HT1080 (cell line): ENCODE measurements at regions not wholly inside any gene's neighbourhood (a gene's known extent, or its start where the extent isn't known, plus 50 kb on each side); places are given as distances from the start of the nearest gene placed in this dataset.
"Not testable (repeated sequence)": the region's sequence is repeated elsewhere in the genome, so short reads cannot be mapped to it uniquely, and the experiment has no call there.

Experiments
- DNase-seq: peaks from one replicate; pipeline ENCODE4 v3.0.0-alpha.2; 2015; ENCODE audit warnings: low read depth

DNA sequence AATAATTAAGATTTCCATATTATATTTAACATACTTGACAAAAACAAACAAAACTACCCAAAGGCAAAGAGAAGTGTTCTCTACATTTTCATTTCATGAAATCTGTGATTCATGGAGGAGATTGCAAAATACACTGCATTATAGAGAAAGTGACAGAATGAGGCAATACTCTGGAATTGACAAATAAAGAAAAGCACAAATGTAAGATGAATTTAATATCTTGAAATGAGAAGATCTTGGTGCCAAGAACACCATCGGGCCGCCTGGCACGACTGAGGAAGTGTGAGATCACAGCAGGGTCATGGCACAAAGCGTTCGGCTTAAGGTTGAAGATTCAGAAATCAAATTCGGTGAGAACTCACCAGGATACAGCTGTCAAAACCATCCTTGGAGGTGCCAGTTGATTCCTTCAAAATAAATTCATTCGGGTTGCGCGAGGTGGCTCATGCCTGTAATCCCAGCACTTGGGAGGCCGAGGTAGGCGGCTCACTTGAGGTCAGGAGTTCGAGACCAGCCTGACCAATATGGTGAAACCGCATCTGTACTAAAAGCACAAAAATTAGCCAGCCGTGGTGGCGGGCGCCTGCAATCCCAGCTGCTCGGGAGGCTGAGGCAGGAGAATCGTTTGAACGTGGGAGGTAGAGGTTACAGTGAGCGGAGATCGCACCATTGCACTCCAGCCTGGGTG lies 174.0 kb upstream of the PFKP start:
- no peak for DNase-seq

DNA sequence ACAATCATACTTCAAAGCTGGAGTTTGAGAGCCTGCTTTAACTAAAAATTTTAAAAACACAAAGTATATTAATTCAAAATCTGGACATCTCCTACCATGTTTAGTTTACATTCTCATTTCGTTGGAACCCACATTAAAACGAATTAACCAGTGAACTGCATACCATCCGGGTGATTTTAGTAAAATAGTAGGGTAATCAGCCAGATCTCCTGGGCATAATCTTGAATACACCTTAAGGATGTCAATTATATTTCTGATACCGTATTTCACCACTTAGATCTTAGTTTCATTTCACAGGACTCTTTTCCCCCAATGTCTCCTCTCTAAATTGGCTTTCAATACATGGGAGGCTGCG lies 175.6 kb upstream of the PFKP start:
- no peak for DNase-seq

DNA sequence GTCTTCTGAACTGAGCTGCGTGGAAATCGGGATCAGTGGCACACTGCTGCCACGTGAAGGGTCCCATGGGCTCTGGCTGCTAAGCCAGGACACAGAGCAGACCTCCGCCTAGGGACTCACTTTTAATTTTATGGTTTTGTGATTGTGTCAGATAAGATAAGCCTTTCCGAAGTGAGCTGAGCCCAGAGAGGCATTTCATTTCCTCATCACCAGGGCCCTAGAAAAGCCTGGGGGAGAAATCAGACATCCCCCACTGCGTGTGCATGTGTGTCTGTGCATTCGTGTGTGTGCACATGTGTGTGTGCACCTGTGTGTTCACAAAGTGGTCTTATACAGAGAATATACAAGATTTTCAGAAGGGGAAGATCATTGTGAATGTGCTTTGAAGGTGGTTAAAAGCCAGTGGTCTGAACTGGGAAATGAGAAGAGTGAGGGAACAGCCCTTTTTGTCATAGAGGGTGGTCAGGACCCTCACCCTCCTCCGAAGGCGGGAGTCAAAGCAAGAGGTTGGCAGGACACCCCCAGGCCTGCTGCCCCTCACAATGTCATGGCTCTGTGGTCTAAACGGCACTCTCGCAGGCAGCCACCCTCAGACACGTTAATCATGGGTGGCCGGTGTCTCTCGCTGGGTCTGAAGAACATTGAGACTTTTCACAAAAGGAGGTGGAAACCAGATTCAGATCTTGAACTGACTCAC lies 176.1 kb upstream of the PFKP start:
- DNase-seq: no peak

DNA sequence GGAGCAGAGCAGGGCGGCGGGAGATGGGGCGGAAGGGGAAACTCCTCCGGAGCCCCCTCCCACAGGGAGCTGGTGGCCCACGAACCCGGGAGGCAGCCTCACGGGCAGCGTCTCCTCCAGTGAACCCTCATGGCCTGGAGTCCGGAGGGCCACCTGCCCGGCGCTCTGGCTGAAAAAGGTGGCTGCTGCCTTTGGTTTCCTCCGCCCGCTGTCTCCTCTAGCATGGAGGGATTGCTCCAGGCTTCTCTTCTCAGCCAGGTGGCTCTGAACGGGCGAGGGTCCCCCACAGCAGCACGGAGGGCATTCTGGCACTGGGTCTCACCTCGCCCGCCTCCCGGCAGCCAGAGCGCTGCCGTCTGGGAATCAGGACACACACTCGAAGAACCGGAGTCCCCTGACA lies 177.3 kb upstream of the PFKP start:
- DNase-seq: no peak

DNA sequence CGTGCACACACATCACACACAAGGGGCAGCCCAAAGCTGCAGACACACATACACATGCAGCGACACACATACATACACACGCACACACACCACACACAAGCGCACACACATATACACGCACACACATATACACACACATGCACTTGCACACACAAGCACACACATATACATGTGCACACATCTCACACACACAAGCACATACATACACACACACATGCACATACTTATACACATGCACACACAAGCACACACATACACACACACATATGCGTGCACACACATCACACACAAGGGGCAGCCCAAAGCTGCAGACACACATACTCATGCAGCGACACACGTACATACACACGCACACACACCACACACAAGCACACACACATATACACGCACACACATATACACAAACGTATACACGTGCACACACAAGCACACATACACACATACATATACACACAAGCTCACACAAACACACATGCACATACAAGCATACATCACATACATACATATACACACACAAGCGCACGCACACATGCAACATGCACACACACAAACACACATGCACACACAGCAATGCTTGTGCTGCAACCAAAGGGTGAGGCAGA lies 178.8 kb upstream of the PFKP start:
- DNase-seq: no peak

DNA sequence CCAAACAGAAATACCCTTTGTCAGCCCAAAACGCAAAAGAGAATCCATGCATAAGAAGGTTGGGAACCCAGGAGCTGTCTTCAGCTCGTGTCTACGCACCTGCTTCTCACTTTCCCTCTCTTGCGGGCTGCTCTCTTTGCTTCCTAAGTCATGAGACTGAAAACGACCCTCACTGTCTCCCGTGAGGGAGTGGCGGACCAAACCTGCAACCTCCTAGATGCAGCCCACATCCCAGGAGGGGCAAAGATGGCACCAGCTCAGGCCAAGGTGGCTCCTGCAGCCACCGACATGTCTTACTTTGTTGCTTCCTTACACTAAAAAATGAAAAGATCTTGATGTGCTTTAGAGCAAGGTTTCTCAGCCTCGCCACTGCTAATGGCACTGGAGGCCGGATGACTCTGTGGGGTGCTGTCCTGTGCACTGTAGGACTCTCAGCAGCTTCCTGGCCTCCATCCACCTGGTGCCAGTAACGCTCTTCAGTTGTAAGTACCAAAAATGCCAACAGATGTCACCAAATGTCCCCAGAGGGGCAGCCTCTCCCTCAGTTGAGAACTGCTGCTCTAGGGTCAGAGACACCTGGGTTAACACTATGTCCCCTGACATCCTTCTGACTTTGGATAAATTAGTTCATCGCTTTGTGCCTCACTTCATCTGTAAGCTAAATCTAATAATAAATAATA lies 179.8 kb upstream of the PFKP start:
- DNase-seq: no peak

DNA sequence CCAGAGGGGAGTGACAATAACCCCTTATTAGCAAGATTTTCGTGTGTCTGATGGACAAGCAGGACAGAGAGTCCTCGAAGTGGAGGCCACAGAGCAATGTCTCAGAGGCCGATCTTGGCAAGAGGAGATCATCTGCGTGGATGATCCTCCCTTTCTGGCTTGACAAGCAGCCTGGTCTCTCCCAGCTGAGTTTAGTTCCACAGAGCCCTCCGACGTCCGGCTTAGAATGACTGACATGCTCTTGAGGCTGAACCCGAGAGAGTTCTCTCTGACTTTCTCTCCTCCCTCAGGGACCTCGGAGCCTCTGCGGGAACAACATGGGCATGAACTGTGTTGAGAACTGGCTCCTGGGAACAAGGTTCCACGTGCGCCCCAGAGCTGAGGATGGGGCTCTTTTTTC lies 180.7 kb upstream of the PFKP start:
- DNase-seq: no peak

DNA sequence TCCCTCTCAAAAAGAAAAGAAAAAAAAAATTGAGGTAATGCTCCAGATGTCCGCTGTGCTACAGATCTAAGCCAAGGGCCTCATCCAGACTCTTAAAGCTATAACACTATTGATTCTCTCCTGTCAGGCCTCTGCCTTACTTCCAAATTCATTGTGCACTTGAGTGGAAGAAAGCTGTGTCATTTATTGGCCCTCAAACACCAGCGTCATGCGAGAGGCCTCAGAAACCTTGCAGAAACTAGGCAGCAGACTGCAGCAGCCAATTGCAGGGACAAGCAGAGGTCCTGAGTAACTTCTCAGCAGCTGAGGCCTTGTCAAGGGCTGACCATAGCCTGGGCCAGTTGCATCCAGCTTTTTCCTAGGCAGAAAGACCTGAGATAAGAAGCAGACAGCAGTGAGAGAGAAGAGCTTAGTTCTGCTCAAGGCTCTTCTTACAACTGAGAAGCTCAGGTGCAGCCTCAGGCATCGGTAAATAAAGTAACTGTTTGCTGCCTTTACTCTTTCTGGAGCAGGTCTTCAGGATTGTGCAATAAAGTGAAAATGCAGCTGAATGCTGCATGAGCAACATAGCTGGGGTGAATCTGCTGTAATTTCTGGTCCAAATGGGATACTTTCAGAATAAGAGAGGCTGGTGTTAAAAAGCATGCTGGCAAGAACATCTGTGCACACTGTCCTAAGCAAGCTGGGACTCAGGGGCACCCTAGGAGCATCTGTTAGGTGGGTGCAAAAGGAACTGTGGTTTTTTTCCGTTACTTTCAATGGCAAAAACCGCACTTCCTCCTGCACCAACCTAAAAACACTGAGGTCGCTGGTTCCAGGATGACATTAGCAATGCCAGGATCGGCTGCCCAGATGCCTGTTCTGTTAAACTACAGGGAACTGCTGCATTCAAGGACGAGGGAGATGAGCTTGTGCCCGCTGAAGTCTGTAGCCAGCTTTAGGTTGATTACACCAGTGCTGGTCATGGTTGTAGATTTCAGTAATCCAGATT lies 181.8 kb upstream of the PFKP start:
- no peak for DNase-seq

DNA sequence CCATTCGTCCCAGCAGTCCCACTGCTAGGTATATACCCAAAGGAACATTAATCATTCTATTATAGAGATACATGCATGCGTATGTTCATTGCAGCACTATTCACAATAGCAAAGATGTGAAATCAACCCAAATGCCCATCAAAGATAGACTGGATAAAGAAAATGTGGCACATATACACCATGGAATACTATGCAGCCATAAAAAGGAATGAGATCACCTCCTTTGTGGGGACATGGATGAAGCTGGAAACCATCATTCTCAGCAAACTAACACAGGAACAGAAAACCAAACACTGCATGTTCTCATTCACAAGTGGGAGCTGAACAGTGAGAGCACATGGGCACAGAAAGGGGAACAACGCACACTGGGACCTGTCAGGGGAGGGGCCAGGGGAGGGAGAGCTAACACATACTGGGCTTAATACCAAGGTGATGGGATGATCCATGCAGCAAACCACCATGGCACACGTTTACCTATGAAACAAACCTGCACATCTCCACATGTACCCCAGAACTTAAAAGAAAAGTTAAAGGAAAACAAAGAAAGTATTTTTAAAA lies 183.3 kb upstream of the PFKP start:
- DNase-seq: not testable (repeated sequence)

DNA sequence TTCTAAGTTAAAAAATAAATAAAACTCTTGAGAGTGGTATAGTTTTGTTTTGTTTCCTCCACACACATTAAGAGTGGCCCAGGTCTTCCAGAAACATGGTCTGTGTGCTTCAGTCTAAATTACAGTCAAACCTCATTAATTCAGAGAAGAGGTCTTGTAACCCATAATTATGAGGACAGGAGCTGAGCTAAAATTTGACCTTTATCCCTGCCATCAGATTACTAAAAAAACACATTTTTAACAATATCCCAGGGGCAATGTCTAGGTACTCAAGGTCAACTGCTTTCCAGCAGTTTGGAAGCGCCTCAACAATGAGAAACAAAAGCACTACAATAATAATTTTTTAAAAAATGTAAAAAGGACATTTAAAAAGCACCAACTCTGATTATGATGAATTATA lies 184.1 kb upstream of the PFKP start:
- no peak for DNase-seq

DNA sequence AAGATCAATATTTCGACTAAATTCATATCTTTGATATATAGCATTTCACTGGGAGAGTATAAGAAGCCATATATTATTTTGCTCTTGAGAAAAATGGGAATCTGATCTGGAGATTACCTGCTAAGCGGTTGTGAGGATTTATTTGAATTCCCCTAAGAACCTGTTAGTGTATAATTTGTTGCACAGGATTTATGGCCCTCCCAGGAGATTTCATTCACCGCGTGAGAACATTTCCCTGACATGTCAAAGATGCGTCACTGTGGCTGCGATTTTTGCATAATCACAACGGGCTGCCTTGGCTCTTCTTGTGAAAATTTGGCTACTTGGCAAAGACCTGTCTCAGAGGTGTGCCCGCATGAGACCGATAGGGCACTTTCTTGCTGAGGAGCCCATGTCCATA lies 184.7 kb upstream of the PFKP start:
- DNase-seq: no peak

DNA sequence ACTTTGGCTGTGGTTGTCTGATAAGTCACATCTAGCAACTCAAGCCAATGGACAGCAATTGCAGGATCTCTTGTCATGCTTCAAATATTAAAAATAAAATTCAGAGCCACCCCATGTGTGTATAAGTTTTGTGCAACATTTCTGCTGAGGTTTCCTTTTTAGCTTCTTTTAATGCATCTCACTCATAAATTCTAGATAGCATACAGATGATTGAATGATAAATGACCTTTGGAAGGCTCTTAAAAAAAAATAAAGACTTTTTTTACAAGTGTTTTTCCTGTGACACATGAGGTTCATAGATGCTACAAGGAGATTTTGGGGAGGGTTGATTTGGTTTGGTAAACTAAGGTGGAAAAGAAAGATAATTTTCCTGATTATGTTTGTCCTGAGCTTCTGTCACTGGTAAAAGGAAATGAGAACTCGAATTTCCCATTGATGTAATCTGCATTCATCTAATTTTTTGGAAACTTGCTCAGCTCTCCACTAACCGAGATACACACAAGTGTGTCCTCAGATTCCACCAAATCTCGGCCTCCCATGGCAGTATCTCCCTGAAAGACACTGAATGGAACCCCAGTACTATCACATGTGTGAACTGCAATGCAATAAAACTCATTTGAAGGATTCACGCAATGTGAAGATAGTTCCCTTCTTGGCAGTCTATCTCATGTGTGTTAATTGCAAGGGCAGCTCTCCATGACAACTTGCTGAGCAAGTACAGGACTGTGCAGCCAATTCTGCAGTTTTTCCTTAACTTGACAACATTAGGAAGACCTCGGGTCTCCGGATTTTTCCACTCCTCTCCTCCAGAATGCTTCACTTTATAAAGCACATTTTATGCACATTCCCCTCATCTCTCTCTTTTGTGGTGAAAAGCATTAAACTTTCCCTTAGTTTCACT lies 185.4 kb upstream of the PFKP start:
- DNase-seq: no peak

DNA sequence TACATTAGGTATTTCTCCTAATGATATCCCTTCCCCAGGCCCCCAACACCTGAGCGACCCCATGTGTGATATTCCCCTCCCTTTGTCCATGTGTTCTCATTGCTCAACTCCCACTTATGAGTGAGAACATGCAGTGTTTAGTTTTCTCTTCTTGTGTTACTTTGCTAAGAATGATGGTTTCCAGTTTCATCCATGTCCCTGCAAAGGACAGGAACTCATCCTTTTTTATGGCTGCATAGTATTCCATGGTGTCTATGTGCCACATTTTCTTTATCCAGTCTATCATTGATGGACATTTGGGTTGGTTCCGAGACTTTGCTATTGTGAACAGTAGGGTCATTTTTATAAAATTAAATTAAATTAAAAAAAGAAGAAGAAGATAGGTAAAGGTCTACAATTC lies 187.3 kb upstream of the PFKP start:
- not testable (repeated sequence) for DNase-seq

DNA sequence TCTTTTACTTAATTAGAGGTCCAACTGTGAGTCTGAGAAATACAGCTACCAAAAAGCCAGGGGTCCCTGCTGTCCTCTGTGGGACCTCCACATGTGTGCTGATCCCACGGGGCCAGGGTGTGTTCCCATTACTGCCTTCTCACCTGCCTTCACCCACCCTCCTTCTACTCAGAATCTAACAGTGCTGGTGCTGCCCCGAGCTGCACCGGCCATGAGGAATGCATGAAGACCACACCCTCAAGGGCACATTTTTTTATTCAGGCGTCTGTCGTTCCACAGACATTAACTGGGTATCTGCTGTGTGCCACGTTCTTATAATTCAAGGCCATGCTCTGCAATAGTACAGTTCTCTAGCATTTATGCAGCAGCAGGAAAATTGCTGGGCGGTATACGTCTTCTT lies 188.5 kb upstream of the PFKP start:
- no peak for DNase-seq

DNA sequence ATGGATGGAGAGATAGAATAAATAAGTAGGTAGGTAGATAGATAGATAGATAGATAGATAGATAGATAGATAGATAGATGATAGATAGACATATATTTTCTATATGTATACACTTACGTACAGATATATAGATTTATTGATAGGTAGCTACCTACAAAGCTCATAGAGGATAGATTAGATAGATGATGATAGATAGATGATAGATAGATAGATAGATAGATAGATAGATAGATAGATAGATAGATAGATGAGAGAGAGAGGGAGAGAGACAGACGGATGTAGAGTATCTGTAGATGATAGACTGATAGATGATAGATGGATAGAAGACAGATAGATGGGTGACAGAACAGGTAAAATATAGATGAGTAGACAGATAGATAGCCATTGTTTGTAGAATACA lies 191.3 kb upstream of the PFKP start:
- no peak for DNase-seq

DNA sequence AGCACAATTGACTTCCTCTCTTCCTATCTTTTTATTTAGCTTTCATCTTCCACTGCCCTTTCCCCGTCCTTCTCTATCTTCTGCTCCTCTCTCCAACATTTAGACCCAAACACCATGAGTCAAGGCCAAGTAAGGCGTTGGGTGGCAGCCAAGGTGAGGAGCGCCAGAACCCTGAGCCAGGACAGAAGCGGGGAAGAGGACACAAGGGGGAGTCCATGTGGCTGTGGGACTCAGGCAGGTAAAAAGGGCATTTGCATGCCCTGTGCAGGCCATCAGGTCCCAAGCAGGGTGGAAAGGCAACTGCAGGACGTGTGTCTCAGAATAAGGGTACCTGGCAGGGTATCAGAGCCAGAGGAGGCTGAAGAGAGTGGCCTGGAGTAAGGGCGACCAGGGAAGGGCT lies 192.4 kb upstream of the PFKP start:
- DNase-seq: no peak

DNA sequence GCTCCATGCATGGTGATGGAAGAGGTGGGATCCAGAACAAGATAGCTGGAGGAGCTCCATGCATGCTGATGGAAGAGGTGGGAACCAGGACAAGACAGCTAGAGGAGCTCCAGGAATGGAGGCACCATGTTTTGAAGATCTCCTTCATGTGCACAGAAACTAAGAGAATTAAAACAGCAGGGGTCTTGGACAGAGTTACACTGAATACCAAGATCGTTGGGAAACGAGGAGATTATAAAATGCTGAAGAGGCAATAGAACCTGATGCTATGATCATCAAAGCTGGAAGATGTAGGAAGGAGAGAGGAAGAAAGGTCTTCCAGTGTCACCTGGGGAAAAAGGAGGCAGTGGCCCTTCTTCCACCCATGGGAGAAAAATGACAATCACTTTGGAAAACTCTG lies 193.6 kb upstream of the PFKP start:
- DNase-seq: no peak

DNA sequence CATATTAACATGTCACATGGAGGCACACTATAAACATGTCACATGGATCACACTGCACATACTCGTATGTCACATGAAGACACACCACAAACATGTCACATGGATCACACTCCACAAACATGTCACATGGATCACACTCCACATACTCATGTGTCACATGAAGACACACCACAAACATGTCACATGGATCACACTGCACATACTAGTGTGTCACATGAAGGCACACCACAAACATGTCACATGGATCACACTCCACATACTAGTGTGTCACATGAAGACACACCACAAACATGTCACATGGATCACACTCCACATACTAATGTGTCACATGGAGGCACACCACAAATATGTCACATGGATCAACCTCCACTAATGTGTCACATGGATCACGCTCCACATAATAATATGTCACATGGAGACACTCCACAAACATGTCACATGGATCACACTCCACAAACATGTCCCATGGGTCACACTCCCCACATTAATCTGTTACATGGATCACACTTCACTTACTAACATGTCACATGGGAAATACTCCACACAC lies 195.6 kb upstream of the PFKP start:
- no peak for DNase-seq

DNA sequence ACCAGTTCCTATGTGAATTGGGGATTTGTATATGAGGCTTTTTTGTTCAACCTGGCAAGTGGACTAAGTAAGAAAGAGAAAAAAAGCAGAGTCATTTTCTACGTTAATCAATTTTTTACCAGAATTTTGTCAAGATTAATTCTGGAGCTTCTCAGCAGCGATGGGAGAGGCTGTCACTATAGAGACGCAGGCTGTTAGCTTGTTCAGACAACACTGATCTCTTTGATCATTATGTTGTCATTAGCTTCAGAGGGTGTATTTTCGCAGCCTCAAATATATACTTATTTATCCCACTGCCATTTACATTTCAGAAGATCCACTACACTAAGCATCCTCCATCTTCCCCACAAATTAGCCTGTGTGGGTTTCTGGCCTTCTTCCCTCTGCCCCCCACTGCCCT lies 196.7 kb upstream of the PFKP start:
- no peak for DNase-seq
